GM21515 (cell line): ENCODE measurements at regions not wholly inside any gene's neighbourhood (a gene's known extent, or its start where the extent isn't known, plus 50 kb on each side); places are given as distances from the start of the nearest gene placed in this dataset.

Experiments
- ATAC-seq: cut with Tn5 transposase; IDR thresholded peaks from one replicate; pipeline ENCODE4 v1.9.1; 2021; ENCODE audit not compliant: unreplicated experiment

- ATAC-seq: no peak
These were observed 426.6 kb downstream of the ARHGEF28 start for GRCh38 chr5:74052441-74053221.

GRCh38 chr5:74051076-74051475, 425.1 kb downstream of the ARHGEF28 start:
- no peak for ATAC-seq

- ATAC-seq: no peak
These were observed 418.9 kb downstream of the ARHGEF28 start for GRCh38 chr5:74044936-74045335.

- no peak for ATAC-seq
These were observed 417.0 kb downstream of the ARHGEF28 start for GRCh38 chr5:74042959-74043358.

GRCh38 chr5:74042559-74042958, 416.6 kb downstream of the ARHGEF28 start:
- ATAC-seq: no peak

GRCh38 chr5:74041913-74042312, 415.9 kb downstream of the ARHGEF28 start:
- ATAC-seq: no peak

GRCh38 chr5:74040811-74041491, 415.0 kb downstream of the ARHGEF28 start:
- no peak for ATAC-seq

GRCh38 chr5:74040065-74040551, 414.1 kb downstream of the ARHGEF28 start:
- no peak for ATAC-seq

- ATAC-seq: no peak
These were observed 411.3 kb downstream of the ARHGEF28 start for GRCh38 chr5:74037321-74037720.

GRCh38 chr5:74035521-74035937, 409.5 kb downstream of the ARHGEF28 start:
- ATAC-seq: peak; percentile 68

GRCh38 chr5:74034733-74035132, 408.7 kb downstream of the ARHGEF28 start:
- ATAC-seq: no peak

GRCh38 chr5:74032617-74033016, 406.6 kb downstream of the ARHGEF28 start:
- ATAC-seq: no peak

GRCh38 chr5:74031536-74031935, 405.5 kb downstream of the ARHGEF28 start:
- no peak for ATAC-seq

- ATAC-seq: no peak
These were observed 404.8 kb downstream of the ARHGEF28 start for GRCh38 chr5:74030821-74031220.

GRCh38 chr5:74030371-74030770, 404.4 kb downstream of the ARHGEF28 start:
- ATAC-seq: no peak

- ATAC-seq: no peak
These were observed 403.0 kb downstream of the ARHGEF28 start for GRCh38 chr5:74028976-74029375.

- no peak for ATAC-seq
These were observed 402.4 kb downstream of the ARHGEF28 start for GRCh38 chr5:74028406-74028805.

GRCh38 chr5:74027732-74028338, 401.8 kb downstream of the ARHGEF28 start:
- no peak for ATAC-seq

GRCh38 chr5:74026310-74026709, 400.3 kb downstream of the ARHGEF28 start:
- ATAC-seq: no peak

- ATAC-seq: no peak
These were observed 395.1 kb downstream of the ARHGEF28 start for GRCh38 chr5:74021126-74021525.

- ATAC-seq: no peak
These were observed 394.5 kb downstream of the ARHGEF28 start for GRCh38 chr5:74020503-74020902.

- ATAC-seq: no peak
These were observed 393.9 kb downstream of the ARHGEF28 start for GRCh38 chr5:74019923-74020322.
